ENCODE measurements at regions not wholly inside any gene's neighbourhood (a gene's known extent, or its start where the extent isn't known, plus 50 kb on each side); places are given as distances from the start of the nearest gene placed in this dataset.

GRCh38 chr1:59142311-59143132, 154.4 kb upstream of the FGGY start:
- no peak overlapping the region for H2AFZ ChIP-seq (ENCODE audit: low read depth, low read length)
- H3K9me2 ChIP-seq (ENCODE audit: insufficient read depth, low read length): no peaks in the 10 kb centered on the region
- H3K4me3 ChIP-seq (ENCODE audit: low read length): no peak overlapping the region
- no peaks in the 10 kb centered on the region for H4K20me1 ChIP-seq (ENCODE audit: insufficient read depth)
- no peak overlapping the region for H3K4me2 ChIP-seq (ENCODE audit: low read length)
- no peak overlapping the region for H3K9ac ChIP-seq (ENCODE audit: low read length)
- H3F3A ChIP-seq (ENCODE audit: insufficient read depth, low read length, poor library complexity, severe bottlenecking): no peaks in the 10 kb centered on the region
- no peaks in the 10 kb centered on the region for H3K9me3 ChIP-seq (ENCODE audit: low read length)
- no peak for TF ChIP-seq RAD21 (conservative IDR thresholded peaks at IDR 0.05)
- TF ChIP-seq MXI1 (conservative IDR thresholded peaks at IDR 0.05; ENCODE audit: poor library complexity, severe bottlenecking): no peak
- TF ChIP-seq TAF1 (IDR thresholded peaks at IDR 0.05; ENCODE audit: low read depth): no peak
- TF ChIP-seq CTCF (IDR thresholded peaks at IDR 0.05; ENCODE audit: poor library complexity, severe bottlenecking): no peak
- H3K36me3 ChIP-seq (ENCODE audit: insufficient read depth, low read length): no peaks in the 10 kb centered on the region
- H3K27me3 ChIP-seq (ENCODE audit: insufficient read depth, low read depth, low read length): peaks cover 11% of the 10 kb centered on the region
- no peak overlapping the region for H3K27ac ChIP-seq (ENCODE audit: low read length)
- no peaks in the 10 kb centered on the region for H3K79me2 ChIP-seq (replicated peaks; ENCODE audit: insufficient read depth, low read length)

DNA sequence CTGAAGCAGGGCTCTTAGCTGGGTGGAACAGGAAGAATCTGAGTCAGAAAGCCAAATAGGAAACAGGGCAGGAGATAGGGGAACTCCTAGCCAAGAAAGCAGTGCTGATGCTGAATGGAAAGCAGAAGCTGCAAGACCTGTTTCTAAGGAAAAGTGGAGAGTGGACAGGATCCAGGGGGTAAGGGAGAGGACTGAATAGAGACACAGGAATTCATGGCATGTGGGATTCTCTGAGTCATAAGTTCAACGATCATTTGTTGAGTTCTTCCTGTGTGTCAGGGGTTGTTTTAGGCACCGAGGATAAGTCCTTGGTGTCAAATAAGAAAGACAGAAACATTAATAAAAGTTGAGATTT, 153.8 kb upstream of the FGGY start:
- Histone ChIP-seq H3K9me3 (ENCODE audit: low read length) (no peaks in the 10 kb centered on the region), H3K4me2 (ENCODE audit: low read length) (no peak overlapping the region), H3K4me3 (ENCODE audit: low read length) (no peak overlapping the region), H3K27me3 (ENCODE audit: insufficient read depth, low read depth, low read length) (peaks cover 17% of the 10 kb centered on the region), H3K79me2 (replicated peaks; ENCODE audit: insufficient read depth, low read length) (no peaks in the 10 kb centered on the region), H4K20me1 (ENCODE audit: insufficient read depth) (no peaks in the 10 kb centered on the region), H2AFZ (ENCODE audit: low read depth, low read length) (no peak overlapping the region), H3F3A (ENCODE audit: insufficient read depth, low read length, poor library complexity, severe bottlenecking) (no peaks in the 10 kb centered on the region), H3K9me2 (ENCODE audit: insufficient read depth, low read length) (no peaks in the 10 kb centered on the region), H3K27ac (ENCODE audit: low read length) (no peak overlapping the region), H3K36me3 (ENCODE audit: insufficient read depth, low read length) (no peaks in the 10 kb centered on the region), H3K9ac (ENCODE audit: low read length) (no peak overlapping the region)
- no peak for TF ChIP-seq TAF1 (IDR thresholded peaks at IDR 0.05; ENCODE audit: low read depth)
- TF ChIP-seq EZH2 (IDR thresholded peaks at IDR 0.05; ENCODE audit: borderline replicate concordance, insufficient read depth, low read length, poor library complexity, severe bottlenecking): no peak
- TF ChIP-seq RAD21 (conservative IDR thresholded peaks at IDR 0.05): no peak
- TF ChIP-seq, protein P1, sequence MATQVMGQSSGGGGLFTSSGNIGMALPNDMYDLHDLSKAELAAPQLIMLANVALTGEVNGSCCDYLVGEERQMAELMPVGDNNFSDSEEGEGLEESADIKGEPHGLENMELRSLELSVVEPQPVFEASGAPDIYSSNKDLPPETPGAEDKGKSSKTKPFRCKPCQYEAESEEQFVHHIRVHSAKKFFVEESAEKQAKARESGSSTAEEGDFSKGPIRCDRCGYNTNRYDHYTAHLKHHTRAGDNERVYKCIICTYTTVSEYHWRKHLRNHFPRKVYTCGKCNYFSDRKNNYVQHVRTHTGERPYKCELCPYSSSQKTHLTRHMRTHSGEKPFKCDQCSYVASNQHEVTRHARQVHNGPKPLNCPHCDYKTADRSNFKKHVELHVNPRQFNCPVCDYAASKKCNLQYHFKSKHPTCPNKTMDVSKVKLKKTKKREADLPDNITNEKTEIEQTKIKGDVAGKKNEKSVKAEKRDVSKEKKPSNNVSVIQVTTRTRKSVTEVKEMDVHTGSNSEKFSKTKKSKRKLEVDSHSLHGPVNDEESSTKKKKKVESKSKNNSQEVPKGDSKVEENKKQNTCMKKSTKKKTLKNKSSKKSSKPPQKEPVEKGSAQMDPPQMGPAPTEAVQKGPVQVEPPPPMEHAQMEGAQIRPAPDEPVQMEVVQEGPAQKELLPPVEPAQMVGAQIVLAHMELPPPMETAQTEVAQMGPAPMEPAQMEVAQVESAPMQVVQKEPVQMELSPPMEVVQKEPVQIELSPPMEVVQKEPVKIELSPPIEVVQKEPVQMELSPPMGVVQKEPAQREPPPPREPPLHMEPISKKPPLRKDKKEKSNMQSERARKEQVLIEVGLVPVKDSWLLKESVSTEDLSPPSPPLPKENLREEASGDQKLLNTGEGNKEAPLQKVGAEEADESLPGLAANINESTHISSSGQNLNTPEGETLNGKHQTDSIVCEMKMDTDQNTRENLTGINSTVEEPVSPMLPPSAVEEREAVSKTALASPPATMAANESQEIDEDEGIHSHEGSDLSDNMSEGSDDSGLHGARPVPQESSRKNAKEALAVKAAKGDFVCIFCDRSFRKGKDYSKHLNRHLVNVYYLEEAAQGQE (IDR thresholded peaks at IDR 0.05; ENCODE audit: borderline replicate concordance): no peak
- TF ChIP-seq SMC3 (conservative IDR thresholded peaks at IDR 0.05; ENCODE audit: poor library complexity): no peak
- TF ChIP-seq CTCF (IDR thresholded peaks at IDR 0.05; ENCODE audit: poor library complexity, severe bottlenecking): no peak
- TF ChIP-seq EP300 (conservative IDR thresholded peaks at IDR 0.05; ENCODE audit: poor library complexity, severe bottlenecking): no peak
- TF ChIP-seq MXI1 (conservative IDR thresholded peaks at IDR 0.05; ENCODE audit: poor library complexity, severe bottlenecking): no peak
- no peak for TF ChIP-seq POLR2AphosphoS5 (IDR thresholded peaks at IDR 0.05)
